ENCODE measurements at regions not wholly inside any gene's neighbourhood (a gene's known extent, or its start where the extent isn't known, plus 50 kb on each side); places are given as distances from the start of the nearest gene placed in this dataset.

GRCh38 chr2:11027195-11027594 is 115.5 kb downstream of the KCNF1 start:
- no peaks in the 10 kb centered on the region for H3K36me3 ChIP-seq
- TF ChIP-seq, protein P1, sequence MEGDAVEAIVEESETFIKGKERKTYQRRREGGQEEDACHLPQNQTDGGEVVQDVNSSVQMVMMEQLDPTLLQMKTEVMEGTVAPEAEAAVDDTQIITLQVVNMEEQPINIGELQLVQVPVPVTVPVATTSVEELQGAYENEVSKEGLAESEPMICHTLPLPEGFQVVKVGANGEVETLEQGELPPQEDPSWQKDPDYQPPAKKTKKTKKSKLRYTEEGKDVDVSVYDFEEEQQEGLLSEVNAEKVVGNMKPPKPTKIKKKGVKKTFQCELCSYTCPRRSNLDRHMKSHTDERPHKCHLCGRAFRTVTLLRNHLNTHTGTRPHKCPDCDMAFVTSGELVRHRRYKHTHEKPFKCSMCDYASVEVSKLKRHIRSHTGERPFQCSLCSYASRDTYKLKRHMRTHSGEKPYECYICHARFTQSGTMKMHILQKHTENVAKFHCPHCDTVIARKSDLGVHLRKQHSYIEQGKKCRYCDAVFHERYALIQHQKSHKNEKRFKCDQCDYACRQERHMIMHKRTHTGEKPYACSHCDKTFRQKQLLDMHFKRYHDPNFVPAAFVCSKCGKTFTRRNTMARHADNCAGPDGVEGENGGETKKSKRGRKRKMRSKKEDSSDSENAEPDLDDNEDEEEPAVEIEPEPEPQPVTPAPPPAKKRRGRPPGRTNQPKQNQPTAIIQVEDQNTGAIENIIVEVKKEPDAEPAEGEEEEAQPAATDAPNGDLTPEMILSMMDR (IDR thresholded peaks at IDR 0.05; ENCODE audit: low read depth, low read length): no peak
- no peak for DNase-seq (ENCODE audit: low read depth in 1 of 2, low spot score in 1 of 2)
- no peaks in the 10 kb centered on the region for H3K27me3 ChIP-seq
- H3K27ac ChIP-seq: no peak overlapping the region
- no peak overlapping the region for H3K4me3 ChIP-seq
- H3K4me1 ChIP-seq (ENCODE audit: low read depth): no peaks in the 10 kb centered on the region
- H3K9me3 ChIP-seq (ENCODE audit: low read depth): no peaks in the 10 kb centered on the region

GRCh38 chr2:11028407-11028916 is 116.7 kb downstream of the KCNF1 start:
- Histone ChIP-seq H3K36me3 (no peaks in the 10 kb centered on the region), H3K4me1 (ENCODE audit: low read depth) (no peaks in the 10 kb centered on the region), H3K27ac (no peak overlapping the region), H3K27me3 (no peaks in the 10 kb centered on the region), H3K4me3 (no peak overlapping the region), H3K9me3 (ENCODE audit: low read depth) (no peaks in the 10 kb centered on the region)
- no peak for DNase-seq (ENCODE audit: low read depth in 1 of 2, low spot score in 1 of 2)
- TF ChIP-seq, protein P1 (IDR thresholded peaks at IDR 0.05; ENCODE audit: low read depth, low read length): no peak

DNA sequence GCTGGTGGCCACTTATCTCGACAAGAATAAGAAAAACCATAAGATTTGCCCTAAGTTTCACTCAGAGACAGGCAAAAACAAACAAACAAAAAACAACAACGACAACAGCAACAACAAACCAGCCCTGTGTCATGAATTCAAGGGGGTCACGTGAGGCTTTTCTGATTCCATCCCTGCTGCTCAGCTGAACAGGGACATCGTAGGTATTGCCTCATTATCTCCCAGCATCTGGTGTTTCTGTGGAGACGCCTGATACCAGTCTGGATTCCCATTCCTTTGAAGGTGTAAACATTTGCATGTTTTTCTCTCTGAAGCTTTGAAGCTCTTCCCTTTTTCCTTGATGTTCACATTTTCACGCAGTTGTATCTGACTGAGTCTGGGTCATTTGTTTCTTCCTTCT is 117.4 kb downstream of the KCNF1 start:
- Histone ChIP-seq H3K27me3 (no peaks in the 10 kb centered on the region), H3K4me3 (no peak overlapping the region), H3K4me1 (ENCODE audit: low read depth) (no peaks in the 10 kb centered on the region), H3K36me3 (no peaks in the 10 kb centered on the region), H3K27ac (no peak overlapping the region), H3K9me3 (ENCODE audit: low read depth) (no peaks in the 10 kb centered on the region)
- DNase-seq (ENCODE audit: low read depth in 1 of 2, low spot score in 1 of 2): no peak
- TF ChIP-seq, protein P1 (IDR thresholded peaks at IDR 0.05; ENCODE audit: low read depth, low read length): no peak

DNA sequence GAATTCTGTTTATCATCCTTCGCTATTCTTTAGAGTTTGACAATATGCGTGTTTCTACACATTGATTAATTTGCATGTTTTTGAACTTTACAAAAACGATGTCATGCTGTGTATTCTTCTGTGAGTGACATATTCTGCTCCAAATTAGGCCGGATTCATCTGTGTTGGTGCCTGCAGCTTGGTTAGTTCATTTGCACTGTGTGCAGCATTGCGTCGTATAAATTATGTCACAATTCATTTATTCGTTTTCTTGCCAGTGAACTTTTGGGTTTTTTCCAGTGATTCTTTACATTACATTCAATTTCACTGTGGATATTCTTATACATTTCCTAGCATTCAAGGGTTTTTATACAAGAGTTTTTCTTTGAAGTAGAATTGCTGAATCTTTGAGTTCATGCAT is 118.3 kb downstream of the KCNF1 start:
- H3K27me3 ChIP-seq: no peaks in the 10 kb centered on the region
- H3K4me3 ChIP-seq: no peak overlapping the region
- H3K9me3 ChIP-seq (ENCODE audit: low read depth): no peaks in the 10 kb centered on the region
- TF ChIP-seq, protein P1 (IDR thresholded peaks at IDR 0.05; ENCODE audit: low read depth, low read length): no peak
- H3K27ac ChIP-seq: no peak overlapping the region
- no peaks in the 10 kb centered on the region for H3K36me3 ChIP-seq
- no peak for DNase-seq (ENCODE audit: low read depth in 1 of 2, low spot score in 1 of 2)
- H3K4me1 ChIP-seq (ENCODE audit: low read depth): no peaks in the 10 kb centered on the region

DNA sequence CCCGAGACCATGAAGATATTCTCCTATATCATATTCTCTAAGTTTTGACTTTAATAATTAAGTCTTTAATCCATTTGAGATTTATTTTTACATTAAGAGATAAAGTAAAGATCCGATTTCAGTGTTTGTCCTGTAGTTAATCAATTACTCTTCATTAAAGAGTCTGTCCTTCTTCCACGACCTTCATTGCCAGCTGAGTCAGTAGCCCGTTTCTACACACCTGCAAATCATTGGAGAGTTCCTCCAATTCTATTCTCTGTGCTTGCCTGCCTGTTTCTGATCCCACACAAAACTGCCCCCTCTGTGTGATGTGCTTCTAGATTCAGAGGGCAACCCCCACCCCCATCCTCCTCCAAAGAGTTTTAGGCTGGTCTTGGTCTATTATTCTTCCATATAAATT is 119.2 kb downstream of the KCNF1 start:
- DNase-seq (ENCODE audit: low read depth in 1 of 2, low spot score in 1 of 2): no peak

More for the DNA sequence above, 119.2 kb downstream of the KCNF1 start:
- H3K9me3 ChIP-seq (ENCODE audit: low read depth): no peaks in the 10 kb centered on the region
- TF ChIP-seq, protein P1 (IDR thresholded peaks at IDR 0.05; ENCODE audit: low read depth, low read length): no peak
- no peak overlapping the region for H3K27ac ChIP-seq
- H3K36me3 ChIP-seq: no peaks in the 10 kb centered on the region
- no peaks in the 10 kb centered on the region for H3K27me3 ChIP-seq
- no peaks in the 10 kb centered on the region for H3K4me1 ChIP-seq (ENCODE audit: low read depth)
- H3K4me3 ChIP-seq: no peak overlapping the region

Measured in cardiac muscle cell (in vitro differentiated cells and primary cell).